Mucosa of gallbladder (tissue), 1 donor: ENCODE measurements at regions not wholly inside any gene's neighbourhood (a gene's known extent, or its start where the extent isn't known, plus 50 kb on each side); places are given as distances from the start of the nearest gene placed in this dataset.
A peak's percentile ranks its signal among the peaks of the same experiment; 100 is the strongest.

ENCODE experiments used
- DNase-seq: peaks from one replicate; pipeline ENCODE4 v3.0.0-alpha.2; 2020; ENCODE audit warnings: low spot score
- donor health status: DM: no; HTN: no; CAD: no.

GRCh38 chr1:55512466-55512865 lies 297.3 kb upstream of the USP24 start:
- DNase-seq, result no peak

GRCh38 chr1:55507578-55507931 lies 292.4 kb upstream of the USP24 start:
- no peak for DNase-seq

GRCh38 chr1:55506740-55507577 lies 291.8 kb upstream of the USP24 start:
- no peak for DNase-seq

GRCh38 chr1:55505326-55505725 lies 290.2 kb upstream of the USP24 start:
- DNase-seq, result no peak

GRCh38 chr1:55504306-55504731 lies 289.2 kb upstream of the USP24 start:
- no peak for DNase-seq

- DNase-seq, result no peak
Measured at GRCh38 chr1:55503663-55504305, 288.6 kb upstream of the USP24 start.

GRCh38 chr1:55500601-55501000 lies 285.4 kb upstream of the USP24 start:
- no peak for DNase-seq

GRCh38 chr1:55490547-55490946 lies 275.4 kb upstream of the USP24 start:
- DNase-seq, result no peak

GRCh38 chr1:55484173-55484572 lies 269.0 kb upstream of the USP24 start:
- no peak for DNase-seq

- no peak for DNase-seq
Measured at GRCh38 chr1:55483523-55483922, 268.4 kb upstream of the USP24 start.

- no peak for DNase-seq
Measured at GRCh38 chr1:55481634-55482033, 266.5 kb upstream of the USP24 start.

- DNase-seq, result no peak
Measured at GRCh38 chr1:55480029-55480795, 265.0 kb upstream of the USP24 start.

GRCh38 chr1:55478742-55479141 lies 263.6 kb upstream of the USP24 start:
- DNase-seq, result no peak

GRCh38 chr1:55477953-55478352 lies 262.8 kb upstream of the USP24 start:
- no peak for DNase-seq

GRCh38 chr1:55476445-55477015 lies 261.4 kb upstream of the USP24 start:
- DNase-seq, result peak; percentile 27

- no peak for DNase-seq
Measured at GRCh38 chr1:55474168-55474786, 259.1 kb upstream of the USP24 start.

GRCh38 chr1:55473661-55474060 lies 258.5 kb upstream of the USP24 start:
- DNase-seq, result no peak

- no peak for DNase-seq
Measured at GRCh38 chr1:55472784-55473183, 257.6 kb upstream of the USP24 start.

- DNase-seq, result no peak
Measured at GRCh38 chr1:55472115-55472514, 257.0 kb upstream of the USP24 start.

- no peak for DNase-seq
Measured at GRCh38 chr1:55468142-55468795, 253.1 kb upstream of the USP24 start.

- no peak for DNase-seq
Measured at GRCh38 chr1:55466921-55467320, 251.8 kb upstream of the USP24 start.
